ENCODE measurements at regions not wholly inside any gene's neighbourhood (a gene's known extent, or its start where the extent isn't known, plus 50 kb on each side); places are given as distances from the start of the nearest gene placed in this dataset.
"Not testable (repeated sequence)": the region's sequence is repeated elsewhere in the genome, so short reads cannot be mapped to it uniquely, and the experiment has no call there.

- not testable (repeated sequence) for TF ChIP-seq CTCF, POLR2AphosphoS5, POLR2A (IDR thresholded peaks at IDR 0.05)
Measured at GRCh38 chr10:121669840-121670239, 71.6 kb upstream of the FGFR2 start.
